PC-9 (cell line): ENCODE measurements at regions not wholly inside any gene's neighbourhood (a gene's known extent, or its start where the extent isn't known, plus 50 kb on each side); places are given as distances from the start of the nearest gene placed in this dataset.

Source experiments
- CTCF ChIP-seq: fragments of 200-600 bp; sonication (generic); conservative IDR thresholded peaks from 2 replicates; pipeline ENCODE4 v1.6.1; 2017; ENCODE audit warnings: mixed run types, antibody characterized with exemption, mild to moderate bottlenecking, moderate library complexity
- EZH2 ChIP-seq: fragments of 200-600 bp; sonication (generic); IDR thresholded peaks from 2 replicates; pipeline ENCODE4 v1.8.0; 2017; ENCODE audit warnings: antibody characterized with exemption, low read depth

GRCh38 chr21:18960306-18960705 lies 556.7 kb upstream of the TMPRSS15 start:
- TF ChIP-seq CTCF (no peak), EZH2 (no peak)
